ENCODE measurements at regions not wholly inside any gene's neighbourhood (a gene's known extent, or its start where the extent isn't known, plus 50 kb on each side); places are given as distances from the start of the nearest gene placed in this dataset.

GRCh38 chr5:91937121-91937520 is 554.0 kb upstream of the ARRDC3 start:
- H3K4me1 ChIP-seq (ENCODE audit: control insufficient read depth, extremely low read depth, insufficient read depth, low read length): no peaks in the 10 kb centered on the region
- H3K9me3 ChIP-seq (replicated peaks; ENCODE audit: control insufficient read depth, insufficient read depth, low read length): no peaks in the 10 kb centered on the region
- dilution Hi-C loops (cut with MboI; ENCODE audit: extremely low pct_ligation_motif_present, low sequenced_read_pairs) (no loop called here), intact Hi-C loops (cut with micrococcal nuclease) (no loop called here)
- BruUV-seq (replicated peaks): no TSS peak
- H3K79me2 ChIP-seq (ENCODE audit: control insufficient read depth, insufficient read depth, low read length): no peaks in the 10 kb centered on the region
- FAIRE-seq (no peak), DNase-seq (ENCODE audit: low read depth, low spot score) (no peak)
- no peak overlapping the region for H3K9ac ChIP-seq (replicated peaks; ENCODE audit: extremely low read depth, insufficient read depth, low read length)
- H3K36me3 ChIP-seq (ENCODE audit: control insufficient read depth in 2 of 2, extremely low read depth in 1 of 2, insufficient read depth in 2 of 2, low read length in 2 of 2): no peaks in the 10 kb centered on the region
- no peak overlapping the region for H3K4me2 ChIP-seq (ENCODE audit: insufficient read depth, low read length)
- H2AFZ ChIP-seq (ENCODE audit: low read depth, low read length): no peak overlapping the region
- ChIA-PET CTCF (interaction anchor here (1.4 kb wide), 1 partner anchor 9 kb away, joined by 3 read pairs; no protein-coding TSS in a partner anchor), POLR2A (no interaction called here)
- TF ChIP-seq GATA2 (IDR thresholded peaks at IDR 0.05; ENCODE audit: insufficient read depth, insufficient read length, low read depth, low read length): no peak
- no peak for TF ChIP-seq POLR2AphosphoS5 (IDR thresholded peaks at IDR 0.05; ENCODE audit: insufficient read depth, low read depth, low read length)
- no peak for TF ChIP-seq MAX (IDR thresholded peaks at IDR 0.05; ENCODE audit: insufficient read depth, insufficient read length)
- TF ChIP-seq EZH2 (IDR thresholded peaks at IDR 0.05; ENCODE audit: borderline replicate concordance, low read depth, low read length, severe bottlenecking): no peak
- TF ChIP-seq POLR2A (IDR thresholded peaks at IDR 0.05; ENCODE audit: low read depth, low read length): no peak
- no peak for TF ChIP-seq CTCF (IDR thresholded peaks at IDR 0.05; ENCODE audit: extremely low read depth in 1 of 2, insufficient read depth in 1 of 2, low read depth in 1 of 2, low read length in 2 of 2)
- TF ChIP-seq FOS (IDR thresholded peaks at IDR 0.05; ENCODE audit: borderline replicate concordance, insufficient read depth, low read length): no peak
- TF ChIP-seq MYC (IDR thresholded peaks at IDR 0.05; ENCODE audit: low read depth, low read length): no peak
- TF ChIP-seq JUN (IDR thresholded peaks at IDR 0.05; ENCODE audit: borderline replicate concordance, insufficient read depth, insufficient read length, low read depth): no peak
- H3K27me3 ChIP-seq (ENCODE audit: control insufficient read depth in 2 of 2, insufficient read depth in 2 of 2, low read length in 2 of 2): no peaks in the 10 kb centered on the region
- H3K9me1 ChIP-seq (replicated peaks; ENCODE audit: control insufficient read depth, extremely low read depth, insufficient read depth, low read length): no peaks in the 10 kb centered on the region
- H3K4me3 ChIP-seq (replicated peaks in 1 of 3; ENCODE audit: insufficient read depth in 1 of 3, low read depth in 1 of 3, low read length in 3 of 3): no peak overlapping the region
- H4K20me1 ChIP-seq (replicated peaks; ENCODE audit: control insufficient read depth, extremely low read depth, insufficient read depth, low read length): no peaks in the 10 kb centered on the region
- H3K27ac ChIP-seq (ENCODE audit: insufficient read depth, low read depth, low read length): no peak overlapping the region

All from endothelial cell of umbilical vein (primary cell).